ENCODE measurements at regions not wholly inside any gene's neighbourhood (a gene's known extent, or its start where the extent isn't known, plus 50 kb on each side); places are given as distances from the start of the nearest gene placed in this dataset.
"Not testable (repeated sequence)": the region's sequence is repeated elsewhere in the genome, so short reads cannot be mapped to it uniquely, and the experiment has no call there.

DNA sequence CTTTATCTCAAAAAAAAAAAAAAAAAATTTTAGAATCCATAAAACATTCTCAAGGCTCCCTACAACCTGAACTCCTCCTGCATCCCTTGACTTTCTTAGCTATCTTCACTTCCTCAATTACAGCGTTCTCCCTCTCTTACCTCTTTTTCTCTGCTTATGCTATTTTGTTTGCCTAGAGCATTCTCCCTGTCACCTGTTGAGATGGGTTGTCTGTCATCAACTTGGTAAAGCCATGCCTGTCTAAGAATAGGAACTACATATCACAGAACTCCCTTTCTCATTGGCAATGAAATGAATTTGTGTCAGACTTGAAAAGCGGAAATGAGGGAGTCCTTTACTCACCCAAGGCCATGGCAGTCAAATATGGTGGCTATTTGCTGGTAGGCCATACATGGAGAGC, 129.6 kb upstream of the CACHD1 start:
- DNase-seq (ENCODE audit: extremely low spot score), result no peak
- CTCF ChIA-PET, result no interaction called here
- POLR2A ChIA-PET, result no interaction called here
- TF ChIP-seq, protein P1, sequence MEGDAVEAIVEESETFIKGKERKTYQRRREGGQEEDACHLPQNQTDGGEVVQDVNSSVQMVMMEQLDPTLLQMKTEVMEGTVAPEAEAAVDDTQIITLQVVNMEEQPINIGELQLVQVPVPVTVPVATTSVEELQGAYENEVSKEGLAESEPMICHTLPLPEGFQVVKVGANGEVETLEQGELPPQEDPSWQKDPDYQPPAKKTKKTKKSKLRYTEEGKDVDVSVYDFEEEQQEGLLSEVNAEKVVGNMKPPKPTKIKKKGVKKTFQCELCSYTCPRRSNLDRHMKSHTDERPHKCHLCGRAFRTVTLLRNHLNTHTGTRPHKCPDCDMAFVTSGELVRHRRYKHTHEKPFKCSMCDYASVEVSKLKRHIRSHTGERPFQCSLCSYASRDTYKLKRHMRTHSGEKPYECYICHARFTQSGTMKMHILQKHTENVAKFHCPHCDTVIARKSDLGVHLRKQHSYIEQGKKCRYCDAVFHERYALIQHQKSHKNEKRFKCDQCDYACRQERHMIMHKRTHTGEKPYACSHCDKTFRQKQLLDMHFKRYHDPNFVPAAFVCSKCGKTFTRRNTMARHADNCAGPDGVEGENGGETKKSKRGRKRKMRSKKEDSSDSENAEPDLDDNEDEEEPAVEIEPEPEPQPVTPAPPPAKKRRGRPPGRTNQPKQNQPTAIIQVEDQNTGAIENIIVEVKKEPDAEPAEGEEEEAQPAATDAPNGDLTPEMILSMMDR (IDR thresholded peaks at IDR 0.05; ENCODE audit: control extremely low read depth, extremely low read depth, low read depth, missing control alignments), result no peak

- ChIA-PET CTCF (interaction anchor here (1.6 kb wide), 1 partner anchor 18 kb away, joined by 3 read pairs; no protein-coding TSS in a partner anchor), POLR2A (no interaction called here)
- TF ChIP-seq, protein P1 (IDR thresholded peaks at IDR 0.05; ENCODE audit: control extremely low read depth, extremely low read depth, low read depth, missing control alignments), result no peak
- DNase-seq (ENCODE audit: extremely low spot score), result no peak
Observed at GRCh38 chr1:64343105-64343822, 126.7 kb upstream of the CACHD1 start.

DNA sequence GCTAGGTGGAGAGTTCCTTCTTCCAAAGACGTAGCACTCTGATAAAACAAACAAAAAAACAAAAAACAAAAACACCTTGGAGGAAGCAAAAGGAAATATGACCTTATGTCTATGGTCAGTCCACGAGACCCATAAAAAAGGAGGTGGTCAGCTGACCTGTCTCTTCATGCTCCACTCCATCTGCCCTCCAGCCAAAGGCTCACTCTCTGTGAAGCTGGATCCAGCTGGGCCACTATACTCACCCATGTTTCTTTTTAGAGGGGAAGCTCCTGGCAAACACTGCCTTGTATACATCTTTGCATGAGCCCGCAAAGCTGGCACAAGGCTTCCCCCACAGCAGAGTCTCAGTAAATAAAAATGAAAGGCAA, 126.1 kb upstream of the CACHD1 start:
- POLR2A ChIA-PET, result no interaction called here
- TF ChIP-seq, protein P1 (IDR thresholded peaks at IDR 0.05; ENCODE audit: control extremely low read depth, extremely low read depth, low read depth, missing control alignments), result no peak
- CTCF ChIA-PET, result interaction anchor here (1.6 kb wide), 1 partner anchor 19 kb away, joined by 3 read pairs; no protein-coding TSS in a partner anchor
- DNase-seq (ENCODE audit: extremely low spot score), result no peak

- TF ChIP-seq, protein P1 (IDR thresholded peaks at IDR 0.05; ENCODE audit: control extremely low read depth, extremely low read depth, low read depth, missing control alignments), result no peak
- DNase-seq (ENCODE audit: extremely low spot score), result no peak
- ChIA-PET CTCF (no interaction called here), POLR2A (no interaction called here)
Observed at GRCh38 chr1:64348270-64348960, 121.5 kb upstream of the CACHD1 start.

- ChIA-PET CTCF (no interaction called here), POLR2A (no interaction called here)
- DNase-seq (ENCODE audit: extremely low spot score), result no peak
- TF ChIP-seq, protein P1 (IDR thresholded peaks at IDR 0.05; ENCODE audit: control extremely low read depth, extremely low read depth, low read depth, missing control alignments), result no peak
Observed at GRCh38 chr1:64348961-64349648, 120.8 kb upstream of the CACHD1 start.

GRCh38 chr1:64355534-64355933, 114.4 kb upstream of the CACHD1 start:
- POLR2A ChIA-PET; CTCF ChIA-PET; DNase-seq (ENCODE audit: extremely low spot score): not testable (repeated sequence)

Data from GM10248 (cell line).